Vagina (tissue), 2 donors: ENCODE measurements at regions not wholly inside any gene's neighbourhood (a gene's known extent, or its start where the extent isn't known, plus 50 kb on each side); places are given as distances from the start of the nearest gene placed in this dataset.

Experiments
- CTCF ChIP-seq, 3 experiments: fragments of 450-650 bp in 2 of 3; fragments of 200-600 bp in 1 of 3; sonication (generic) in 1 of 3; IDR thresholded peaks; one replicate each; pipeline ENCODE4 v1.5.1; 2017 to 2019; ENCODE audit warnings: antibody characterized with exemption in 3 of 3, mild to moderate bottlenecking in 2 of 3, moderate library complexity in 2 of 3
- POLR2A ChIP-seq, 2 donors: fragments of 450-650 bp; IDR thresholded peaks; one replicate each; pipeline ENCODE4 v1.6.1; 2017; ENCODE audit warnings: antibody characterized with exemption in 2 of 2, mild to moderate bottlenecking in 2 of 2, moderate library complexity in 2 of 2
- POLR2AphosphoS5 ChIP-seq, 2 donors: sonication (generic); formaldehyde crosslinking; IDR thresholded peaks; one replicate each; pipeline ENCODE4 v1.9.0; 2017; ENCODE audit warnings: antibody characterized with exemption in 2 of 2, mild to moderate bottlenecking in 2 of 2, low read depth in 1 of 2; ENCODE audit not compliant: insufficient read depth in 1 of 2

- TF ChIP-seq POLR2AphosphoS5 (IDR thresholded peaks at IDR 0.05; ENCODE audit: insufficient read depth in 1 of 2, low read depth in 1 of 2): no peak
- TF ChIP-seq CTCF (IDR thresholded peaks at IDR 0.05): no peak
- no peak for TF ChIP-seq POLR2A (IDR thresholded peaks at IDR 0.05)
Observed at GRCh38 chr2:123901256-123901655, 123.8 kb upstream of the CNTNAP5 start.
